IMR-90 (cell line): ENCODE measurements at regions not wholly inside any gene's neighbourhood (a gene's known extent, or its start where the extent isn't known, plus 50 kb on each side); places are given as distances from the start of the nearest gene placed in this dataset.

Source experiments
- ATAC-seq: fragments of 200-7000 bp; cut with Tn5 transposase; 2 replicates; pipeline ENCODE4 v1.9.1; 2020; ENCODE audit warnings: low read depth, mild to moderate bottlenecking, moderate library complexity
- BruUV-seq: library from RNA; stranded (reverse); fragments of 400-500 nt; replicated peaks from 2 replicates; lab custom pipeline; 2021; lab: Mats Ljungman, UMichigan
- CTCF ChIA-PET: fragments of 300-600 bp; formaldehyde crosslinking; extraction: SDS; loops from one replicate; lab custom pipeline; 2021; ENCODE audit warnings: antibody characterized with exemption; lab: Yijun Ruan, JAX
- POLR2A ChIA-PET: fragments of 300-600 bp; sonication (Branson Sonifier 250); formaldehyde crosslinking; loops from one replicate; lab custom pipeline; 2022; ENCODE audit warnings: antibody characterized with exemption; ENCODE audit not compliant: unreplicated experiment; lab: Charles Lee
- DNase-seq: peaks from one replicate; pipeline ENCODE4 v3.0.0; 2013
- H2AFZ ChIP-seq: replicated peaks from 2 replicates; pipeline ENCODE3; 2013; ENCODE audit warnings: low read length, mild to moderate bottlenecking; ENCODE audit not compliant: poor library complexity
- H2AK5ac ChIP-seq: 2 replicates; pipeline ENCODE4 v1.6.1; 2013; ENCODE audit warnings: low read depth, low read length, inconsistent platforms
- H2AK9ac ChIP-seq: replicated peaks from 2 replicates; pipeline ENCODE3; 2013; ENCODE audit warnings: mild to moderate bottlenecking, low read depth, low read length, moderate library complexity; ENCODE audit not compliant: poor library complexity
- H2BK120ac ChIP-seq: 2 replicates; pipeline ENCODE4 v1.6.1; 2013; ENCODE audit warnings: low read depth, low read length, inconsistent platforms
- H2BK15ac ChIP-seq: 3 replicates; pipeline ENCODE4 v1.6.1; 2013; ENCODE audit warnings: low read depth, low read length, inconsistent platforms
- H2BK20ac ChIP-seq: 2 replicates; pipeline ENCODE4 v1.6.1; 2013; ENCODE audit warnings: low read depth, mild to moderate bottlenecking, inconsistent platforms, low read length, moderate library complexity
- H2BK5ac ChIP-seq: 2 replicates; pipeline ENCODE4 v1.6.1; 2013; ENCODE audit warnings: mild to moderate bottlenecking, low read depth, low read length, inconsistent platforms; ENCODE audit not compliant: poor library complexity, severe bottlenecking
- H3K14ac ChIP-seq: replicated peaks from 2 replicates; pipeline ENCODE4 v1.6.1; 2013; ENCODE audit warnings: low read depth, low read length, inconsistent platforms
- H3K18ac ChIP-seq: 2 replicates; pipeline ENCODE4 v1.6.1; 2013; ENCODE audit warnings: low read depth, low read length, control low read depth
- H3K23ac ChIP-seq: 2 replicates; pipeline ENCODE4 v1.6.1; 2013; ENCODE audit warnings: low read depth, low read length, inconsistent platforms
- H3K27ac ChIP-seq: 2 replicates; pipeline ENCODE4 v1.5.1; 2013; ENCODE audit warnings: mild to moderate bottlenecking, control low read depth, low read length; ENCODE audit not compliant: insufficient read depth
- H3K27me3 ChIP-seq: 2 replicates; pipeline ENCODE4 v1.6.1; 2013; ENCODE audit warnings: low read length; ENCODE audit not compliant: control insufficient read depth, insufficient read depth
- H3K36me3 ChIP-seq: 2 replicates; pipeline ENCODE4 v1.6.1; 2013; ENCODE audit warnings: low read length, mixed read lengths; ENCODE audit not compliant: control insufficient read depth, insufficient read depth
- H3K4ac ChIP-seq: 2 replicates; pipeline ENCODE4 v1.6.1; 2013; ENCODE audit warnings: low read depth, low read length, inconsistent platforms
- H3K4me1 ChIP-seq: 2 replicates; pipeline ENCODE4 v1.6.1; 2013; ENCODE audit warnings: low read length, mixed read lengths; ENCODE audit not compliant: control insufficient read depth, insufficient read depth
- H3K4me2 ChIP-seq: 2 replicates; pipeline ENCODE4 v1.6.1; 2013; ENCODE audit warnings: low read depth, mild to moderate bottlenecking, control low read depth, low read length, moderate library complexity
- H3K4me3 ChIP-seq: 2 replicates; pipeline ENCODE4 v1.5.1; 2013; ENCODE audit warnings: low read depth, mild to moderate bottlenecking, control low read depth, low read length, moderate library complexity; ENCODE audit not compliant: insufficient read depth
- H3K56ac ChIP-seq: 2 replicates; pipeline ENCODE4 v1.6.1; 2013; ENCODE audit warnings: low read length, inconsistent platforms; ENCODE audit not compliant: insufficient read depth; ENCODE audit errors: extremely low read depth
- H3K79me1 ChIP-seq, 2 experiments: 2 replicates each; pipeline ENCODE4 v1.6.1; 2013; ENCODE audit warnings: low read length in 2 of 2, inconsistent platforms in 1 of 2, low read depth in 1 of 2
- H3K9ac ChIP-seq: 2 replicates; pipeline ENCODE4 v1.6.1; 2013; ENCODE audit warnings: low read depth, low read length, control low read depth
- H3K9me1 ChIP-seq: 2 replicates; pipeline ENCODE4 v1.6.1; 2013; ENCODE audit warnings: low read length, inconsistent platforms; ENCODE audit not compliant: insufficient read depth
- H3K9me3 ChIP-seq: 2 replicates; pipeline ENCODE4 v1.6.1; 2013; ENCODE audit warnings: low read length; ENCODE audit not compliant: control insufficient read depth, insufficient read depth
- H4K20me1 ChIP-seq: 2 replicates; pipeline ENCODE4 v1.6.1; 2013; ENCODE audit warnings: low read length, inconsistent platforms; ENCODE audit not compliant: insufficient read depth
- H4K5ac ChIP-seq: 2 replicates; pipeline ENCODE4 v1.6.1; 2013; ENCODE audit warnings: mild to moderate bottlenecking, low read depth, low read length, control low read depth
- H4K8ac ChIP-seq, 2 experiments: 2 replicates each; pipeline ENCODE4 v1.6.1; 2013; ENCODE audit warnings: low read depth in 2 of 2, low read length in 2 of 2, control low read depth in 1 of 2, inconsistent platforms in 1 of 2
- H4K91ac ChIP-seq: 2 replicates; pipeline ENCODE4 v1.6.1; 2013; ENCODE audit warnings: low read depth, low read length, inconsistent platforms; ENCODE audit not compliant: insufficient read depth
- BHLHE40 ChIP-seq: fragments of 150-350 bp; IDR thresholded peaks from 2 replicates; pipeline ENCODE4 v1.6.1; 2016; ENCODE audit warnings: mild to moderate bottlenecking, low read depth, low read length
- ELK1 ChIP-seq: fragments of 150-350 bp; IDR thresholded peaks from 2 replicates; pipeline ENCODE4 v1.6.1; 2016; ENCODE audit warnings: low read depth, mild to moderate bottlenecking, low read length, moderate library complexity, borderline replicate concordance
- MAFK ChIP-seq: IDR thresholded peaks from 2 replicates; pipeline ENCODE4 v1.6.1; 2012; ENCODE audit warnings: low read depth, low read length, improper control_type of control experiment
- MXI1 ChIP-seq: IDR thresholded peaks from 2 replicates; pipeline ENCODE4 v1.6.1; 2012; ENCODE audit warnings: low read depth, mild to moderate bottlenecking, low read length, moderate library complexity, borderline replicate concordance
- RCOR1 ChIP-seq: IDR thresholded peaks from 2 replicates; pipeline ENCODE4 v1.6.1; 2012; ENCODE audit warnings: mild to moderate bottlenecking, low read length, improper control_type of control experiment; ENCODE audit not compliant: insufficient replicate concordance
- RFX5 ChIP-seq: IDR thresholded peaks from 2 replicates; pipeline ENCODE4 v1.8.0; 2012; ENCODE audit warnings: low read depth, mild to moderate bottlenecking, low read length, moderate library complexity
- SMC3 ChIP-seq: fragments of 150-350 bp; IDR thresholded peaks from 2 replicates; pipeline ENCODE4 v1.6.1; 2016; ENCODE audit warnings: low read depth, mild to moderate bottlenecking, antibody characterized with exemption, low read length, moderate library complexity
- WGBS, 2 experiments: methylation state at CpG; one replicate each; pipeline versions ENCODE4 v1.1.5 to v1.1.7; 2013; ENCODE audit warnings: missing lambda C conversion rate in 2 of 2; ENCODE audit not compliant: insufficient read length in 1 of 2; ENCODE audit errors: extremely low coverage in 2 of 2; 5-methylcytosine and 5-hydroxymethylcytosine counted together
- dilution Hi-C: fragments of 300-500 bp; cut with HindIII; formaldehyde crosslinking; loops from one replicate; pipeline ENCODE4 v1.14.3; 2018; ENCODE audit warnings: low sequenced_read_pairs; ENCODE audit not compliant: unreplicated experiment
- in situ Hi-C: fragments of 300-500 bp; cut with MboI; formaldehyde crosslinking; loops from 3 replicates; pipeline ENCODE4 v1.14.3; 2019; ENCODE audit warnings: low sequenced_read_pairs, inconsistent platforms, mixed read lengths
- intact Hi-C: fragments of 100-400 bp; cut with micrococcal nuclease; formaldehyde crosslinking; loops from 2 replicates; pipeline ENCODE4 v1.10.0; 2022

DNA sequence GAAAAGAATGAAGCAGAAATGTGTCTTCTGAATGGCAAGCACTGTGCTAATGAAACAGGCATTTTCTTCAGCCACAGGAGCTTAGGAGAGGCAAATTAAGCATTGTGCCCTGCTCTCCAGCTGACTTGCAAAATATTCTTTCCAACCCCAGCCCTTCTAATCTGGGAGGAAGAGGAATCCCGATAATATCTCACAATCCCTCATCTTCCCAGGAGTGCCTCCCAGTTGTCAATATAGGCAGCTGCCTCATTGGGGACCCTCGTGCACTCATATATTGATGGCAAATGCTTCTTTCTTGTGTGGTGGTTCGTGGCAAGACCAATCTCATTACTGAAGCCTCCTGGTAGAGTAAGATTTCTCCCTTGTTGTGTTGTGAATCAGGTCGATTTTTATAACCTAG lies 299.0 kb downstream of the COG6 start:
- no peaks in the 10 kb centered on the region for H3K9me1 ChIP-seq
- H2BK20ac ChIP-seq, result no peak overlapping the region
- H4K5ac ChIP-seq, result no peak overlapping the region
- no peak overlapping the region for H3K56ac ChIP-seq
- no peak overlapping the region for H2BK15ac ChIP-seq
- no peaks in the 10 kb centered on the region for H3K4me1 ChIP-seq
- H2AFZ ChIP-seq, result no peak overlapping the region
- ChIA-PET POLR2A (no interaction called here), CTCF (interaction anchor here (2.4 kb wide), 1 partner anchor 12 kb away, joined by 5 read pairs; no protein-coding TSS in a partner anchor)
- no peak overlapping the region for H3K14ac ChIP-seq
- intact Hi-C loops (no loop called here), in situ Hi-C loops (no loop called here), dilution Hi-C loops (no loop called here)
- no peaks in the 10 kb centered on the region for H3K27me3 ChIP-seq
- TF ChIP-seq MXI1 (no peak), BHLHE40 (no peak), RFX5 (no peak), ELK1 (no peak), SMC3 (no peak), MAFK (no peak), RCOR1 (no peak)
- H3K4me3 ChIP-seq, result no peak overlapping the region
- no peak overlapping the region for H2AK5ac ChIP-seq
- no peak overlapping the region for H3K9ac ChIP-seq
- DNase-seq (no peak), ATAC-seq (no peak)
- H3K36me3 ChIP-seq, result no peaks in the 10 kb centered on the region
- H3K23ac ChIP-seq, result no peak overlapping the region
- H2AK9ac ChIP-seq, result no peak overlapping the region
- H4K8ac ChIP-seq, result no peak overlapping the region
- H3K18ac ChIP-seq, result no peak overlapping the region
- no peak overlapping the region for H3K27ac ChIP-seq
- no TSS peak for BruUV-seq
- no peaks in the 10 kb centered on the region for H3K79me1 ChIP-seq
- no peak overlapping the region for H4K91ac ChIP-seq
- no peaks in the 10 kb centered on the region for H3K9me3 ChIP-seq
- H3K4ac ChIP-seq, result no peak overlapping the region
- no peak overlapping the region for H2BK5ac ChIP-seq
- no peak overlapping the region for H2BK120ac ChIP-seq
- no peaks in the 10 kb centered on the region for H4K20me1 ChIP-seq
- no CpG with 5 or more reads among the region's 4 CpGs for WGBS, 2 experiments
- H3K4me2 ChIP-seq, result no peak overlapping the region
